ENCODE measurements at regions not wholly inside any gene's neighbourhood (a gene's known extent, or its start where the extent isn't known, plus 50 kb on each side); places are given as distances from the start of the nearest gene placed in this dataset.

GRCh38 chr17:70608193-70608592, 438.9 kb downstream of the KCNJ2 start:
- TF ChIP-seq HDAC2 (IDR thresholded peaks at IDR 0.05; ENCODE audit: borderline replicate concordance in 1 of 2, low read depth in 2 of 2, low read length in 2 of 2) = no peak
- TF ChIP-seq, protein P1, sequence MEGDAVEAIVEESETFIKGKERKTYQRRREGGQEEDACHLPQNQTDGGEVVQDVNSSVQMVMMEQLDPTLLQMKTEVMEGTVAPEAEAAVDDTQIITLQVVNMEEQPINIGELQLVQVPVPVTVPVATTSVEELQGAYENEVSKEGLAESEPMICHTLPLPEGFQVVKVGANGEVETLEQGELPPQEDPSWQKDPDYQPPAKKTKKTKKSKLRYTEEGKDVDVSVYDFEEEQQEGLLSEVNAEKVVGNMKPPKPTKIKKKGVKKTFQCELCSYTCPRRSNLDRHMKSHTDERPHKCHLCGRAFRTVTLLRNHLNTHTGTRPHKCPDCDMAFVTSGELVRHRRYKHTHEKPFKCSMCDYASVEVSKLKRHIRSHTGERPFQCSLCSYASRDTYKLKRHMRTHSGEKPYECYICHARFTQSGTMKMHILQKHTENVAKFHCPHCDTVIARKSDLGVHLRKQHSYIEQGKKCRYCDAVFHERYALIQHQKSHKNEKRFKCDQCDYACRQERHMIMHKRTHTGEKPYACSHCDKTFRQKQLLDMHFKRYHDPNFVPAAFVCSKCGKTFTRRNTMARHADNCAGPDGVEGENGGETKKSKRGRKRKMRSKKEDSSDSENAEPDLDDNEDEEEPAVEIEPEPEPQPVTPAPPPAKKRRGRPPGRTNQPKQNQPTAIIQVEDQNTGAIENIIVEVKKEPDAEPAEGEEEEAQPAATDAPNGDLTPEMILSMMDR (IDR thresholded peaks at IDR 0.05; ENCODE audit: control extremely low read depth in 1 of 3, insufficient read depth in 1 of 3, low read depth in 1 of 3, low read length in 3 of 3) = no peak
- no peak for TF ChIP-seq RFX5 (IDR thresholded peaks at IDR 0.05; ENCODE audit: borderline replicate concordance, low read depth, low read length)
